Epithelial cell of proximal tubule (primary cell): ENCODE measurements at regions not wholly inside any gene's neighbourhood (a gene's known extent, or its start where the extent isn't known, plus 50 kb on each side); places are given as distances from the start of the nearest gene placed in this dataset.

Experiments
- DNase-seq: peaks from one replicate; pipeline ENCODE4 v3.0.0-alpha.2; 2011; ENCODE audit warnings: low read depth
- H3K4me3 ChIP-seq: 2 replicates; pipeline ENCODE4 v1.5.1; 2011; ENCODE audit warnings: low read depth, mild to moderate bottlenecking, low read length
- CTCF ChIP-seq: conservative IDR thresholded peaks from 2 replicates; pipeline ENCODE4 v1.5.1; 2012; ENCODE audit warnings: low read depth, mild to moderate bottlenecking, low read length

- H3K4me3 ChIP-seq = no peak overlapping the region
- no peak for DNase-seq
- TF ChIP-seq CTCF = no peak
Measured at GRCh38 chr3:83683937-83684598, 1274.7 kb upstream of the CADM2 start.

- no peak overlapping the region for H3K4me3 ChIP-seq
- TF ChIP-seq CTCF = no peak
- DNase-seq = no peak
Measured at GRCh38 chr3:83706669-83707068, 1252.1 kb upstream of the CADM2 start.

- TF ChIP-seq CTCF = no peak
- no peak overlapping the region for H3K4me3 ChIP-seq
- no peak for DNase-seq
Measured at GRCh38 chr3:83715307-83715706, 1243.5 kb upstream of the CADM2 start.

- TF ChIP-seq CTCF = no peak
- no peak overlapping the region for H3K4me3 ChIP-seq
- DNase-seq = no peak
Measured at GRCh38 chr3:83729576-83729975, 1229.2 kb upstream of the CADM2 start.

GRCh38 chr3:83734656-83735055, 1224.1 kb upstream of the CADM2 start:
- DNase-seq = no peak
- no peak overlapping the region for H3K4me3 ChIP-seq
- TF ChIP-seq CTCF = no peak

GRCh38 chr3:83738202-83738601, 1220.6 kb upstream of the CADM2 start:
- no peak for DNase-seq
- TF ChIP-seq CTCF = no peak
- no peak overlapping the region for H3K4me3 ChIP-seq

- no peak for TF ChIP-seq CTCF
- DNase-seq = no peak
- H3K4me3 ChIP-seq = no peak overlapping the region
Measured at GRCh38 chr3:83740504-83740903, 1218.3 kb upstream of the CADM2 start.
